ENCODE measurements at regions not wholly inside any gene's neighbourhood (a gene's known extent, or its start where the extent isn't known, plus 50 kb on each side); places are given as distances from the start of the nearest gene placed in this dataset.
A peak's percentile ranks its signal among the peaks of the same experiment; 100 is the strongest.

DNA sequence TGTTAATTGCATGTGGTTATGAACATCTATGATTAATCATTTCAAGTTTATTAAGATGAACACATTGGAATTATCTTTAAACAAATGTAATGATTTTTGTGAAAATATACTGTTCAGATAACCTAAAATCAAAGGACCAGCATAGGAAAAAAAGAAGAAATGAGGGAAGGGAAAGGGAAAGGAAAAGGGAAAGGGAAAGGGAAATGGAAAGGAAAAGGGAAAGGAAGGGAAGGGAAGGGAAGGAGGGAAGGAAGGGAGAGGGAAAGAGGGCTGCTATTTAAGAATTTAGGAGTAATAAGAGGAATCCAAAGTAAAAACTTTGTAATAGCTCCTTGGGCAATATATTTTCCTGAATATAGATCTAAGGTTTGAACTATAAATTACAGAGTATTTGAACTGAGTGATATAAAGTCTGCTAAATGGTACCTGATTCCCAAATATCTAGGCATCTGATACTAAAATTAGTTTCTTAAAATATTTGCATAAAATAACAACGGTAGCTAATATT, 726.3 kb downstream of the EPHA4 start:
- Histone ChIP-seq H3K9me3 (ENCODE audit: control insufficient read depth in 2 of 3, insufficient read depth in 1 of 3, low read length in 3 of 3) (no peaks in the 10 kb centered on the region), H3K36me3 (ENCODE audit: control insufficient read depth in 2 of 3, insufficient read depth in 3 of 3, low read length in 3 of 3) (no peaks in the 10 kb centered on the region), H3K27ac (ENCODE audit: low read depth in 2 of 2, low read length in 2 of 2) (no peak overlapping the region), H3K27me3 (ENCODE audit: control insufficient read depth, insufficient read depth, low read length) (no peaks in the 10 kb centered on the region), H3K4me3 (ENCODE audit: low read length in 3 of 3) (no peak overlapping the region), H3K9ac (ENCODE audit: low read length in 3 of 3) (no peak overlapping the region), H3K4me1 (ENCODE audit: control insufficient read depth in 2 of 3, insufficient read depth in 2 of 3, low read depth in 1 of 3, low read length in 3 of 3) (no peaks in the 10 kb centered on the region)
- TF ChIP-seq, protein P1, sequence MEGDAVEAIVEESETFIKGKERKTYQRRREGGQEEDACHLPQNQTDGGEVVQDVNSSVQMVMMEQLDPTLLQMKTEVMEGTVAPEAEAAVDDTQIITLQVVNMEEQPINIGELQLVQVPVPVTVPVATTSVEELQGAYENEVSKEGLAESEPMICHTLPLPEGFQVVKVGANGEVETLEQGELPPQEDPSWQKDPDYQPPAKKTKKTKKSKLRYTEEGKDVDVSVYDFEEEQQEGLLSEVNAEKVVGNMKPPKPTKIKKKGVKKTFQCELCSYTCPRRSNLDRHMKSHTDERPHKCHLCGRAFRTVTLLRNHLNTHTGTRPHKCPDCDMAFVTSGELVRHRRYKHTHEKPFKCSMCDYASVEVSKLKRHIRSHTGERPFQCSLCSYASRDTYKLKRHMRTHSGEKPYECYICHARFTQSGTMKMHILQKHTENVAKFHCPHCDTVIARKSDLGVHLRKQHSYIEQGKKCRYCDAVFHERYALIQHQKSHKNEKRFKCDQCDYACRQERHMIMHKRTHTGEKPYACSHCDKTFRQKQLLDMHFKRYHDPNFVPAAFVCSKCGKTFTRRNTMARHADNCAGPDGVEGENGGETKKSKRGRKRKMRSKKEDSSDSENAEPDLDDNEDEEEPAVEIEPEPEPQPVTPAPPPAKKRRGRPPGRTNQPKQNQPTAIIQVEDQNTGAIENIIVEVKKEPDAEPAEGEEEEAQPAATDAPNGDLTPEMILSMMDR (IDR thresholded peaks at IDR 0.05; ENCODE audit: borderline replicate concordance, extremely low read depth, insufficient read depth), result no peak
- no peak for FAIRE-seq
- DNase-seq, result no peak
- intact Hi-C loops (cut with DNase I), result no loop called here

DNA sequence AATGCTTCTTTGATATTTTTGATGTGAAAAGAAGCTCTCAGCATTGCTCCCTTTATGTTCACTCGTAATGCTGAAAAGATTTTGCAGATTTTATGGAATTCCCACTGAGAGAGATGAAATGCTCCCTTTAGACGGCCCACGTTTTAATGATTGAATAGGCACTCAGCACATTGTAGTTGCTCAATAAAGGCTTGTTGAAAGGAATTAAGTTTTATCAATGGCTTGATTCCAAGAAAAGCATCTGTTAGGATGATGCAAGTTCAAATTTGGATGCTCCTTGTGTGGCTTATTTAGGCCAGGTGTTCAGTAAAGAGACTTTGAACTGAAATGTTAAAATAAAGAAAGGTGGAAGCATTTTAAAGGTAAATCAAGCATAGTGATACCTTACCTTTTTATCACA, 725.1 kb downstream of the EPHA4 start:
- intact Hi-C loops (cut with DNase I), result no loop called here
- no peak overlapping the region for H3K9ac ChIP-seq (ENCODE audit: low read length in 3 of 3)
- FAIRE-seq (no peak), DNase-seq (no peak)
- H3K36me3 ChIP-seq (ENCODE audit: control insufficient read depth in 2 of 3, insufficient read depth in 3 of 3, low read length in 3 of 3), result no peaks in the 10 kb centered on the region
- no peaks in the 10 kb centered on the region for H3K27me3 ChIP-seq (ENCODE audit: control insufficient read depth, insufficient read depth, low read length)
- H3K9me3 ChIP-seq (ENCODE audit: control insufficient read depth in 2 of 3, insufficient read depth in 1 of 3, low read length in 3 of 3), result no peaks in the 10 kb centered on the region
- H3K4me1 ChIP-seq (ENCODE audit: control insufficient read depth in 2 of 3, insufficient read depth in 2 of 3, low read depth in 1 of 3, low read length in 3 of 3), result no peaks in the 10 kb centered on the region
- H3K4me3 ChIP-seq (ENCODE audit: low read length in 3 of 3), result no peak overlapping the region
- TF ChIP-seq, protein P1 (IDR thresholded peaks at IDR 0.05; ENCODE audit: borderline replicate concordance, extremely low read depth, insufficient read depth), result no peak
- no peak overlapping the region for H3K27ac ChIP-seq (ENCODE audit: low read depth in 2 of 2, low read length in 2 of 2)

DNA sequence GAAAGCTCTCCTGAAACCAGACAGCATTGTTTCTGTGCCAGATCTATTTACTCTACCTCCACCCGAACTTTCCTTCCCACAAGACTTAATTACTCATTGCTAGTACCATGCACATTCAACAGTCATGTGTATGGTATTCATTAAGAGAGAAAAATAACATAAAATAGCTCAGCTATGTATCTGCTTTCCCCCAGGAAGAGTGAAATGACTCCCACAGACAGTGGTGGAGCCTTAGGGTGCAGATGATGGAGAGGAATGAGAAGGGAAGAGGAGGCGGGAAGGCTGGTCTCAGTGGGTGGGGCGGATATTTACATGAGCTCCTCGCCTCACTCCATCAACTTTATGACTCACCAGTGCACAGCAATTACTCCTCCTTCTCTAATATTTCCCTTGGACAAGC, 724.5 kb downstream of the EPHA4 start:
- Histone ChIP-seq H3K27ac (ENCODE audit: low read depth in 2 of 2, low read length in 2 of 2) (no peak overlapping the region), H3K27me3 (ENCODE audit: control insufficient read depth, insufficient read depth, low read length) (no peaks in the 10 kb centered on the region), H3K4me1 (ENCODE audit: control insufficient read depth in 2 of 3, insufficient read depth in 2 of 3, low read depth in 1 of 3, low read length in 3 of 3) (no peaks in the 10 kb centered on the region), H3K9ac (ENCODE audit: low read length in 3 of 3) (no peak overlapping the region), H3K4me3 (ENCODE audit: low read length in 3 of 3) (no peak overlapping the region), H3K9me3 (ENCODE audit: control insufficient read depth in 2 of 3, insufficient read depth in 1 of 3, low read length in 3 of 3) (no peaks in the 10 kb centered on the region), H3K36me3 (ENCODE audit: control insufficient read depth in 2 of 3, insufficient read depth in 3 of 3, low read length in 3 of 3) (no peaks in the 10 kb centered on the region)
- no peak for FAIRE-seq
- peak in 3 of 5 donors; percentile 18 to 52 (median 43) for DNase-seq
- intact Hi-C loops (cut with DNase I), result no loop called here
- TF ChIP-seq, protein P1 (IDR thresholded peaks at IDR 0.05; ENCODE audit: borderline replicate concordance, extremely low read depth, insufficient read depth), result no peak

DNA sequence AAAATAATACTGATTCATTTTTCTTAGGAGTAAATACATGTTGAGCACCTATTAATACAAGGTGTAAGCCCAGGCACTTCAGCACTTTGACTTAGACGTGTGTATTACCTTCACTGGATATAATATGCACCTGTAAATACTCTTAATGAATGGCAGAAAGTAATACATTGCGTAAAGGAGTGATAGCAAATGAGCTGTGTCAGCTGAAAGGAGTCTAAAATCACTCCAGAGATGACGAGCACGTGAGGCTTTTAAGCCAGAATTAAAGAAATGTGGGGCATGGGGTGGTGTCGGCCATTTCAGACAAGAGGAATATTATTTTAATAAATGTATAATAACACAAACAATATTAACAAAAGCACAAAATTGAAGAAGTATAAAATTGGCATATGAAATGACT, 722.7 kb downstream of the EPHA4 start:
- Histone ChIP-seq H3K9ac (ENCODE audit: low read length in 3 of 3) (no peak overlapping the region), H3K4me3 (ENCODE audit: low read length in 3 of 3) (no peak overlapping the region), H3K27ac (ENCODE audit: low read depth in 2 of 2, low read length in 2 of 2) (no peak overlapping the region), H3K27me3 (ENCODE audit: control insufficient read depth, insufficient read depth, low read length) (no peaks in the 10 kb centered on the region), H3K9me3 (ENCODE audit: control insufficient read depth in 2 of 3, insufficient read depth in 1 of 3, low read length in 3 of 3) (no peaks in the 10 kb centered on the region), H3K4me1 (ENCODE audit: control insufficient read depth in 2 of 3, insufficient read depth in 2 of 3, low read depth in 1 of 3, low read length in 3 of 3) (no peaks in the 10 kb centered on the region), H3K36me3 (ENCODE audit: control insufficient read depth in 2 of 3, insufficient read depth in 3 of 3, low read length in 3 of 3) (no peaks in the 10 kb centered on the region)
- DNase-seq (no peak), FAIRE-seq (no peak)
- TF ChIP-seq, protein P1 (IDR thresholded peaks at IDR 0.05; ENCODE audit: borderline replicate concordance, extremely low read depth, insufficient read depth), result no peak
- intact Hi-C loops (cut with DNase I), result no loop called here

Data from kidney (tissue), 13 donors.